Ectodermal cell (in vitro differentiated cells): ENCODE measurements at regions not wholly inside any gene's neighbourhood (a gene's known extent, or its start where the extent isn't known, plus 50 kb on each side); places are given as distances from the start of the nearest gene placed in this dataset.

Source experiments
- H3K27ac ChIP-seq: 2 replicates; pipeline ENCODE4 v1.7.0; 2013; ENCODE audit warnings: mild to moderate bottlenecking, low read depth, low read length; ENCODE audit not compliant: insufficient read depth, poor library complexity, severe bottlenecking
- H3K27me3 ChIP-seq: 2 replicates; pipeline ENCODE4 v1.7.0; 2013; ENCODE audit warnings: mild to moderate bottlenecking, low read length; ENCODE audit not compliant: insufficient read depth, control insufficient read depth, poor library complexity, severe bottlenecking
- H3K36me3 ChIP-seq: one replicate; pipeline ENCODE4 v1.7.0; 2013; ENCODE audit warnings: low read length; ENCODE audit not compliant: control insufficient read depth, insufficient read depth
- H3K4me1 ChIP-seq: one replicate; pipeline ENCODE4 v1.7.0; 2013; ENCODE audit warnings: low read length; ENCODE audit not compliant: control insufficient read depth, insufficient read depth
- H3K4me3 ChIP-seq: 2 replicates; pipeline ENCODE4 v1.7.0; 2013; ENCODE audit warnings: low read depth, low read length, control low read depth; ENCODE audit not compliant: insufficient read depth
- H3K9me3 ChIP-seq: 2 replicates; pipeline ENCODE4 v1.7.0; 2013; ENCODE audit warnings: mild to moderate bottlenecking, low read length, moderate library complexity; ENCODE audit not compliant: control insufficient read depth
- WGBS, 2 experiments: methylation state at CpG; one replicate each; pipeline ENCODE4 v1.1.7; 2013; ENCODE audit warnings: missing lambda C conversion rate in 2 of 2; 5-methylcytosine and 5-hydroxymethylcytosine counted together

DNA sequence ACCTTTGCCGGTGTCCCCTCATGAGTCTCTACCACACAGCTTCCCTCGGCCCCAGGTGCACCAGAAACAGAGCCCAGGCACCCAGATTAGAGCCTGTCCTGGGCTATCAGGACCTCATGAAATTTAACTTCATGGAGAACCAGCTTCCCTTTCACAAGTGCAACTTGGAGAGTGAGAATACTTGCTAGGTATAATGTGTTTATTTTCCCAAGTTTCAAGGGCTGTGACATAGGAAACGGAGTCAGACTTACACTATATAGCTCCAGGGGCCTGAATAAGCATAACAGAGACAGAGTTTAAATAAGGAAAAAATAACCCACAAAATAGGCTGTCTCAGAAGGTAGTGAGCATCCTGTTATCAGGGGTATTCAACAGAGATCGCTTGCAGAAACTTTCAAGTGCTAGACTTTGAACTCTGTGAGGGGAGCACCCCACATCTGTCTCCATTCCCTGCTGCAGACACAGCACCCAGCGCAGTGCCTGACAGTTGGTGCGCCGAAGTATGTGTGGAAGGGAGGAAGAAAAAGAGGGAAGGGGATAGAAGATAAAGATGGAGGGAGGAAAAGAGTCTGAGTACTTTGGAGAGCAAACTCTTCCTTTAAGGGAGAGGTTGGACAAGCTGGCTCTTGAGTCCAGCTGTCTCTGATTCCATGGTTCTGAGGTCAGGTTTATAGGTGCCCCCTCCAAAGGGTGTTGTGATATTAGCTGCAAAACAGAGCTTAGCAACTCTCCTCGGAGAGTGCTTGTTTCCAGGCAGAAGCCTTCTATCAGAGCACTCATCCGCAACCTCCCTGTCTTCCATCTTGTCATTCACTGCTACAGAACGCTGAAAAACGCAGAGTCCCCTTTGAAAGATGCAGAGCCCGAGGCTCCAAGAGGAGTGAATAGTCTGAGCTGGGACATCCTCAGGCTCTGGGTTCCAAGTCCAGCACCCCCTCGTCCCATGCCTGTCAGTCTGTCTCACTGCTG lies 84.8 kb downstream of the CPN2 start:
- H3K4me3 ChIP-seq: no peak overlapping the region
- H3K9me3 ChIP-seq: no peaks in the 10 kb centered on the region
- H3K4me1 ChIP-seq: peaks cover 31% of the 10 kb centered on the region
- no peaks in the 10 kb centered on the region for H3K36me3 ChIP-seq
- H3K27me3 ChIP-seq: no peaks in the 10 kb centered on the region
- no peak overlapping the region for H3K27ac ChIP-seq
- WGBS, 2 experiments: 84% methylated on average over 13 of the region's 13 CpGs

DNA sequence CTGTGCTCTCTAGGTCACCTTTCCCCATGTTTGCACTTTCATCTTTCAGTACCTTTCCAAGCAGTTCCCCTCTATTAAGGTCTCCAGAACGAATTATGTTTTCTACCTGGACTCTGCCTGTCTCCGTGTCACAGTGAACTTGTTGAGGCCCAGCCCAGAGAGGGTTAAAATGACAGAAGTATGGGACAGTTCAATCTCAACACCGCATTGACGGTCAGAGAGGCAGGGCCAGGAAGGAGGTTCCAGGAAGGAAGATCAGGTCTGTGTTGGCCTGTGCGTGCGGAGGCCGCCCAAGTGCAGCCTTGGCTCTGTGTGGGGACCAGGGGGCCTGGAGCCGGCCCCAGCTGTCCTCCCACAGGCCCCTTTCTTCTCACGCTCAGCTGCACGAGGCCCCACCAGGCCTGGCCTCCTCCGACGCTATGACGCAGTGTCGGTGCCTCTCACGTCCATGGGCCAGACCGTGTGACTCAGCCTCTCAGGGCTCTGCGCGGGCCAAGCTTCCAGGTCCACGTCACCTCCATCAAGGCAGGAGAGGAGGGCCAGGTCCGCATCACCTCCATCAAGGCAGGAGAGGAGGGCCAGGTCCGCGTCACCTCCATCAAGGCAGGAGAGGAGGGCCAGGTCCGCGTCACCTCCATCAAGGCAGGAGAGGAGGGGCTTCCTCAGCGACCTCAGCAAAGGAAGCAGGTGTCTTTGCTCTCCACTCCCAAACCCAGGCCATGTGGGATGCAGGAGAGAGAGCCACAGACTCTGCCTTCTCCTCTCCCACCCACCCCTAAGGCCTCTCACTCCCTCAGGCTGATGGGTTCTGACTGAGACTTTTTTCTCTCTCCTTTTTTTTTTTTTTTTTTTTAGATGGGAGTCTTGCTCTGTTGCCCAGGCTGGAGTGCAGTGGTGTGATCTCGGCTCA lies 83.1 kb downstream of the CPN2 start:
- H3K4me1 ChIP-seq: peaks cover 33% of the 10 kb centered on the region
- WGBS, 2 experiments: 86 to 88% methylated on average over 25 to 26 of the region's 26 CpGs
- H3K27me3 ChIP-seq: no peaks in the 10 kb centered on the region
- H3K9me3 ChIP-seq: no peaks in the 10 kb centered on the region
- H3K27ac ChIP-seq: no peak overlapping the region
- no peak overlapping the region for H3K4me3 ChIP-seq
- no peaks in the 10 kb centered on the region for H3K36me3 ChIP-seq

DNA sequence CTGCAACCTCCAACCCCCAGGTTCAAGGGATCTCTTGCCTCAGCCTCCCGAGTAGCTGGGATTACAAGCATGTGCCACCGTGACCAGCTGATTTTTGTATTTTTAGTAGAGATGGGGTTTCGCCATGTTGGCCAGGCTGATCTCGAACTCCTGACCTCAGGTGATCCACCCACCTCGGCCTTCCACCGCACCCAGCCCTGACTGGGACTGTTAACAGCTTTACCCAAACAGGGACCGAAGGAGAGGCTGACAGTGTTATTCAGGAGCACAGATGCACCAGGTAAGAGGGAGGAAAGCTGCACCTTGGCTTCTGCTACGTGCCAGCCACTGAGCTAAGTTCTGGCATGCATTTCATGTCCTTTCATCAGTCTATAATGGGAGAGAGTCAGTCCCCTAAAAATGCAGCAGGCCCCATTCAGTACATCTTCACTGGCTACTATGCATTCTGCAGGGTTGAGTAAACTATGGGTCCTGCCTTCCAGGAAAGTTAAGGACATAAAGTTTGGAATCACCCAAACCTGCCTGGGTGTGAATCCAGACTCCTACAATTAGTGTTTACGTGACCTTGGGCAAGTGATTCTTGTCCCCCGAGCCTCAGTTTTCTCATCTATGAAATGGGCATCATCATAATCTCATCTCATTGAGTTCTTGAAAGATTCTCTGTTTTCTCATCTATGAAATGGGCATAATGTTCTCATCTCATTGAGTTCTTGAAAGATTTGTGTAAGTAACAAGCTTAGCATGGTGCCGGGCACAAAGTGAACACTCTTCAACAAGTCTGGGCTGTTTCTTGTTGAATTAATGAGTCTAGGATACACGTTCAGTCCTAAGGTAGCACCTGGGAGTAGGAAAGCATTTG lies 82.2 kb downstream of the CPN2 start:
- Histone ChIP-seq H3K4me3 (no peak overlapping the region), H3K9me3 (no peaks in the 10 kb centered on the region), H3K36me3 (no peaks in the 10 kb centered on the region), H3K27me3 (no peaks in the 10 kb centered on the region), H3K27ac (no peak overlapping the region), H3K4me1 (peaks cover 31% of the 10 kb centered on the region)
- 94% methylated on average over 12 of the region's 12 CpGs for WGBS, 2 experiments

DNA sequence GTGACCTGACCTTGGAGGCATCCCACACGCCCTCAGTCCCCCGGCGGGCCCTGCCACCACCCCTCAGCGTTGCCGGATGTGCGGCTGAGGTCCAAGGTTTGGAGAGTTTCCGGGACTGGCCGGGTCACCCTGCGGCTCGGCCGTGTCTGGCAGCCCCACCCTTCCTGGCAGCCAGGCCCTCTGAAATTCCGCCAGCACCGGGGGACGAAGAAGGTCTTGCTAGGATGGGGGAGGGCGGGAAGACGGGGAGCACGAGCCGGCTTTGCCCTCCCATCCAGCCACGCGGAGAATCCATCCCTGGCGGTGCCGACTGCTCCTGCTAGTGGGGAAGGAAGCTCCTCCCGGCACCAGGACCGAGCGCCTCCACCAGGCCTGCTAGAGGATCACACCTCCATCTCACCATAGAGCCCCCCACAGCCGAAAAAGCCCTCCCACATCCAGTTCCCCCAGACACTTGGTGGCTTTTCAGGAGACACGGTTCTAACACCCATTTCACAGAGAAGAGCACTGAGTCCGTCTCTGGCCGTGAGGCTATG lies 81.5 kb downstream of the CPN2 start:
- H3K27me3 ChIP-seq: no peaks in the 10 kb centered on the region
- H3K4me3 ChIP-seq: no peak overlapping the region
- H3K4me1 ChIP-seq: peaks cover 36% of the 10 kb centered on the region
- no peaks in the 10 kb centered on the region for H3K36me3 ChIP-seq
- WGBS, 2 experiments: 62 to 65% methylated on average over 29 of the region's 29 CpGs
- no peaks in the 10 kb centered on the region for H3K9me3 ChIP-seq
- no peak overlapping the region for H3K27ac ChIP-seq

DNA sequence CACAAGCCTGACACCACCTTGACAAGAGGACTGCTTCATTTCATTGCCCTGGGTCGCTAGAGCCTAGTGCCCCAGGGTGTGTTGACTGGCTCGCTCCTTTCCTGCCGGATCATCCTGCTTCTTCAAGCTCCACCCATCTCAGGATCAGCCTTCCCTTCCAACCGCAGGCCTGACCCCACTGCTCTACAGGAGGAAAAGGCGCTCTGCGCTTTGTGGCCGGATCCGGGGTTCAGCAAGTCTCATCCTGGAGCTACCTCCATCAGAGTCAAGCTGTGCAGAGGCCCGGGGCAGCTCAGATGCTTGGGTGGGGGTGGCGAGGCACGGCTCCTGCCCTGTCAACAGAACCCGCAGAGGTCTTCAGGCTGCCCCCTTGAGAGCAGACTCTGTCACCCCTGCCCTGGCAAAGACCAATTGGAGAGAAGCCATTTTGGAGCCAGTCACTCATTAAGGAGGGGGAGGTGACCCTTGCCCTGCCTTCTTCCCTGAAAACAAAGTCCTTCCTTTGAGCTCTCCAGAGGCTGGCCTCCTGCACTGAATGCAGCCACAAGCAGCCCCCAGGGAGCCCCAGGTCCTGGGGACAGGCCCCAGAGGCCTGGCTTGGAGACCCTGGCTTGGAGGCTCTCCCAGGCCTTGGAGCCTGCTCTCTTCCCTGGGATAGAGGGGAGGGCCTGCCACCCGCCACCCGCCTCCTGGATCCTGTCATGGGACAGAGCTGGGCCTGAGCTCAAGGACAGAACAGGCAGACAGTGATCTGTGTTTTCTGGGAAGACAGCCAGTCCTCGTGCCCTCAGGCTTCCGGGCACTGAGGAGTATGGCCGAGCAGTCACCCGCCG lies 80.3 kb downstream of the CPN2 start:
- peaks cover 41% of the 10 kb centered on the region for H3K4me1 ChIP-seq
- no peaks in the 10 kb centered on the region for H3K27me3 ChIP-seq
- H3K4me3 ChIP-seq: no peak overlapping the region
- H3K36me3 ChIP-seq: no peaks in the 10 kb centered on the region
- no peaks in the 10 kb centered on the region for H3K9me3 ChIP-seq
- peak overlapping the region; percentile 60 for H3K27ac ChIP-seq
- WGBS, 2 experiments: 81 to 83% methylated on average over 19 of the region's 19 CpGs

DNA sequence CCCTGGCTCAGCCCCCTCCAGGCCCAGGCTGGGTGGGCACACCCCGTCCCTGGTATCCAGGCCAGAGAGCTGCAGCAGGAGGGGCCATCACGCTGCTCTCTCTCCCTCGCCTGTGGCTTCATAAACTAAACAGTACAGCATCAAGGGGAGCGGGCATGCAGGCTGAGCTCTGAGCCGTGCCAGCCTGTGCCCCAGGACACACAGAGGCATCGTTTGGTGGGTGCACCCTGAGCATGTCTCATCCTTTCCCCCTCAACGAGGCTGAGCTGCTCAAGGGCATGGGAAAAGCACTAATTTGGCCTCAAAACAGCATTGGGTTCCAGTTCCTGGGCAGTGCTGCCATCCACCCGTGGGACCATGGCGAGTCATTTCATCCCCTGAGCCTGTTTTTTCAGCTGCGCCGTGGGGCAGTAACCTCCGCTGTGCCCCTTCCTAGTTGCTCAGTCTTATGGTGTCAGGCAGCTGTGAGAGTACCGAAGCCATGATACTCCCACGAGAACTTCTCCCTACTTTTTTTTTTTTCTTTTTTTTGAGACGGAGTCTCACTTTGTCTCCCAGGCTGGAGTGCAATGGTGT lies 79.6 kb downstream of the CPN2 start:
- Histone ChIP-seq H3K4me1 (peaks cover 40% of the 10 kb centered on the region), H3K27me3 (no peaks in the 10 kb centered on the region), H3K27ac (no peak overlapping the region), H3K36me3 (no peaks in the 10 kb centered on the region), H3K4me3 (no peak overlapping the region), H3K9me3 (no peaks in the 10 kb centered on the region)
- WGBS, 2 experiments: 92 to 93% methylated on average over 15 of the region's 15 CpGs

DNA sequence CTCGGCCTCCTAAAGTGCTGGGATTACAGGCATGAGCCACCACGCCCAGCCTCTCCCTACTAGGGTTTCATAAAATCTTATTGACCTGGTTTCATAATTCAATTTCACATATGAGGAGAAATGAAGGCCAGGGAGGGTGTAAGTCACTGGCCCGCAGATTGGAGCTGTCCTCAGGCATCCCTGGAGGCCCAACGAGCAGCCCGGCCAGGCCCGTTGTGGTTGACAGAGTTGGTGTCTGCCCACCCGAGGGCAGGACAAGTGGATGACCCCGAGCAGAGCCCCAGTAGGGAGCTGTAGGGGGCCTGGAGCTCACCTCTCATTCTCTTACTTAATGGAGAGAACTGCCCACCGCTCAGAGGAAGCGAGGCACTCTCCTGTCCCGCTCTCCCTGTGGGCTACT lies 78.9 kb downstream of the CPN2 start:
- Histone ChIP-seq H3K9me3 (no peaks in the 10 kb centered on the region), H3K4me3 (no peak overlapping the region), H3K27ac (no peak overlapping the region), H3K36me3 (no peaks in the 10 kb centered on the region), H3K27me3 (no peaks in the 10 kb centered on the region), H3K4me1 (peaks cover 46% of the 10 kb centered on the region)
- WGBS, 2 experiments: 93% methylated on average over 11 of the region's 11 CpGs

DNA sequence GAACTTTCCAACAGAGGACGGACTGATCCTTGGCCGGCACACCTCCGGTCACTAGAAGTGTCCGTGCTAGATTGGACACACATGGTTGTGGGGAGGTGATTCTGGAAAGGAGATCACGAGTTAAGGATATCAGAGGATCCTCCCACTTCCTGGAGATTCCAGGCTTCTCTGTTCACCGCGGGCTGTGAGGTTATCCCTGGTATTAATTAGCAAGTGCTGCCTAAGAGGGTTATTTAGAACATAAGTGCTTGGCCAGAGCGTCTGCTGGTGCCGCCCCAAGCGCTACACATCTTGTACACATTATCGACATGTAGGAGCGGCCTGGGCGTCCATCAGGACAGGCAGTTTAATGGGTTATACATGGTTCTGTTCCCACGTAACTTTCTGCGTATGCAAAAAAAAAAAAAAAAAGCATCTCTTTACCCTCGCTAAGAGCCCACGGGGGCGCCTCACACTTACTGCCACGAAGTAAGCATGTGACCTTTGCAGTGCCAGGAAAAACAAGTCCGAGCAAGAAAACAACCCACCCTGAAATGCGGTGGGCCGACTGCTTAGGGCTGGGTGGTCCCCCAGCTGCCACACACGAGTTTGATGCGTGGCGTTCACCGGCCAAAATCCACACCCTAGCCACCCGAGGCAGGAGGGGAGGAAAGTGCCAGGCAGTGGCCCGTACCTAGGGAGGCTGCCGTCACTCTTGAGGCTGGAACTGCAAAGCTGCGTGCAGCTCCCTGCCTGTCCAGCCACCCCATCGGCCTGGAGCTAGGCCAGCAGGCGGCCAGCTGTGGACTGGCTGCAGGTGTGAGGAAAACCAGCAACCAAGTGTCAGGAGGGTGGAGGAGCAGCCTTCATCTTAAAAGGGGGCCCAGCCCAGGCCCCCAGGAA lies 78.0 kb downstream of the CPN2 start:
- no peaks in the 10 kb centered on the region for H3K27me3 ChIP-seq
- no peaks in the 10 kb centered on the region for H3K36me3 ChIP-seq
- WGBS, 2 experiments: 94 to 95% methylated on average over 32 of the region's 32 CpGs
- peaks cover 48% of the 10 kb centered on the region for H3K4me1 ChIP-seq
- H3K9me3 ChIP-seq: no peaks in the 10 kb centered on the region
- H3K4me3 ChIP-seq: no peak overlapping the region
- H3K27ac ChIP-seq: no peak overlapping the region
